ENCODE measurements at regions not wholly inside any gene's neighbourhood (a gene's known extent, or its start where the extent isn't known, plus 50 kb on each side); places are given as distances from the start of the nearest gene placed in this dataset.

DNA sequence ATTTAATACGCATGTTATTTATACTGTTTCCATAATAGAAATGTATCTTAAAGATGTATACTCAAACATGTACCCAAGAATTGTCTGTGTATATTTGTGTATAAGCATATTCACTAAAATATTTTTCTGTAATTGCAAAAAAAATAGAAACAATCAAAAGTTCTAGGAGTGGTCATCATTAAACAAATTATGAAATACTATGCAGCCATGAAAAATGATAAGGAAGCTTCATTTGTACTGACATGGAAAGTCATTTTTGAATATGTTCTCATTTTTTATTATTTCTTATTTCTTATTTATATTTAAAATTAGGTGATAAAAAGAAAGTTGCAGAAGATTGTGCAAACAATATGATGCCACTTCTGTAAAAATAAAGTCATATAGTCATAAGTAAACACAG is 400.0 kb upstream of the AUTS2 start:
- H3K4me2 ChIP-seq: no peak overlapping the region
- no peak overlapping the region for H2AFZ ChIP-seq
- Mint-ChIP-seq H3K9me3 (peaks cover 93% of the 10 kb centered on the region), H3K36me3 (ENCODE audit: low read depth) (peaks cover 42% of the 10 kb centered on the region), H3K4me1 (no peaks in the 10 kb centered on the region), H3K27me3 (ENCODE audit: insufficient read depth, low read depth, poor library complexity) (peaks cover 3% of the 10 kb centered on the region), H3K4me3 (no peak overlapping the region), H3K27ac (no peak overlapping the region)
- no peaks in the 10 kb centered on the region for H3K9me2 ChIP-seq (ENCODE audit: insufficient read depth)
- H3K4me1 ChIP-seq (ENCODE audit: insufficient read depth): no peaks in the 10 kb centered on the region
- no peaks in the 10 kb centered on the region for H4K20me1 ChIP-seq (replicated peaks; ENCODE audit: insufficient read depth)
- H3K4me3 ChIP-seq: no peak overlapping the region
- TF ChIP-seq NANOG (IDR thresholded peaks at IDR 0.05; ENCODE audit: borderline replicate concordance): no peak
- TF ChIP-seq ZNF331 (CRISPR knock-in tag; IDR thresholded peaks at IDR 0.05; ENCODE audit: low read depth): no peak
- TF ChIP-seq POLR2AphosphoS5 (IDR thresholded peaks at IDR 0.05; ENCODE audit: low read depth): no peak
- TF ChIP-seq JUNB (IDR thresholded peaks at IDR 0.05; ENCODE audit: unreplicated experiment): no peak
- TF ChIP-seq, protein P1, sequence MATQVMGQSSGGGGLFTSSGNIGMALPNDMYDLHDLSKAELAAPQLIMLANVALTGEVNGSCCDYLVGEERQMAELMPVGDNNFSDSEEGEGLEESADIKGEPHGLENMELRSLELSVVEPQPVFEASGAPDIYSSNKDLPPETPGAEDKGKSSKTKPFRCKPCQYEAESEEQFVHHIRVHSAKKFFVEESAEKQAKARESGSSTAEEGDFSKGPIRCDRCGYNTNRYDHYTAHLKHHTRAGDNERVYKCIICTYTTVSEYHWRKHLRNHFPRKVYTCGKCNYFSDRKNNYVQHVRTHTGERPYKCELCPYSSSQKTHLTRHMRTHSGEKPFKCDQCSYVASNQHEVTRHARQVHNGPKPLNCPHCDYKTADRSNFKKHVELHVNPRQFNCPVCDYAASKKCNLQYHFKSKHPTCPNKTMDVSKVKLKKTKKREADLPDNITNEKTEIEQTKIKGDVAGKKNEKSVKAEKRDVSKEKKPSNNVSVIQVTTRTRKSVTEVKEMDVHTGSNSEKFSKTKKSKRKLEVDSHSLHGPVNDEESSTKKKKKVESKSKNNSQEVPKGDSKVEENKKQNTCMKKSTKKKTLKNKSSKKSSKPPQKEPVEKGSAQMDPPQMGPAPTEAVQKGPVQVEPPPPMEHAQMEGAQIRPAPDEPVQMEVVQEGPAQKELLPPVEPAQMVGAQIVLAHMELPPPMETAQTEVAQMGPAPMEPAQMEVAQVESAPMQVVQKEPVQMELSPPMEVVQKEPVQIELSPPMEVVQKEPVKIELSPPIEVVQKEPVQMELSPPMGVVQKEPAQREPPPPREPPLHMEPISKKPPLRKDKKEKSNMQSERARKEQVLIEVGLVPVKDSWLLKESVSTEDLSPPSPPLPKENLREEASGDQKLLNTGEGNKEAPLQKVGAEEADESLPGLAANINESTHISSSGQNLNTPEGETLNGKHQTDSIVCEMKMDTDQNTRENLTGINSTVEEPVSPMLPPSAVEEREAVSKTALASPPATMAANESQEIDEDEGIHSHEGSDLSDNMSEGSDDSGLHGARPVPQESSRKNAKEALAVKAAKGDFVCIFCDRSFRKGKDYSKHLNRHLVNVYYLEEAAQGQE (IDR thresholded peaks at IDR 0.05; ENCODE audit: unreplicated experiment): no peak
- TF ChIP-seq, protein P2, sequence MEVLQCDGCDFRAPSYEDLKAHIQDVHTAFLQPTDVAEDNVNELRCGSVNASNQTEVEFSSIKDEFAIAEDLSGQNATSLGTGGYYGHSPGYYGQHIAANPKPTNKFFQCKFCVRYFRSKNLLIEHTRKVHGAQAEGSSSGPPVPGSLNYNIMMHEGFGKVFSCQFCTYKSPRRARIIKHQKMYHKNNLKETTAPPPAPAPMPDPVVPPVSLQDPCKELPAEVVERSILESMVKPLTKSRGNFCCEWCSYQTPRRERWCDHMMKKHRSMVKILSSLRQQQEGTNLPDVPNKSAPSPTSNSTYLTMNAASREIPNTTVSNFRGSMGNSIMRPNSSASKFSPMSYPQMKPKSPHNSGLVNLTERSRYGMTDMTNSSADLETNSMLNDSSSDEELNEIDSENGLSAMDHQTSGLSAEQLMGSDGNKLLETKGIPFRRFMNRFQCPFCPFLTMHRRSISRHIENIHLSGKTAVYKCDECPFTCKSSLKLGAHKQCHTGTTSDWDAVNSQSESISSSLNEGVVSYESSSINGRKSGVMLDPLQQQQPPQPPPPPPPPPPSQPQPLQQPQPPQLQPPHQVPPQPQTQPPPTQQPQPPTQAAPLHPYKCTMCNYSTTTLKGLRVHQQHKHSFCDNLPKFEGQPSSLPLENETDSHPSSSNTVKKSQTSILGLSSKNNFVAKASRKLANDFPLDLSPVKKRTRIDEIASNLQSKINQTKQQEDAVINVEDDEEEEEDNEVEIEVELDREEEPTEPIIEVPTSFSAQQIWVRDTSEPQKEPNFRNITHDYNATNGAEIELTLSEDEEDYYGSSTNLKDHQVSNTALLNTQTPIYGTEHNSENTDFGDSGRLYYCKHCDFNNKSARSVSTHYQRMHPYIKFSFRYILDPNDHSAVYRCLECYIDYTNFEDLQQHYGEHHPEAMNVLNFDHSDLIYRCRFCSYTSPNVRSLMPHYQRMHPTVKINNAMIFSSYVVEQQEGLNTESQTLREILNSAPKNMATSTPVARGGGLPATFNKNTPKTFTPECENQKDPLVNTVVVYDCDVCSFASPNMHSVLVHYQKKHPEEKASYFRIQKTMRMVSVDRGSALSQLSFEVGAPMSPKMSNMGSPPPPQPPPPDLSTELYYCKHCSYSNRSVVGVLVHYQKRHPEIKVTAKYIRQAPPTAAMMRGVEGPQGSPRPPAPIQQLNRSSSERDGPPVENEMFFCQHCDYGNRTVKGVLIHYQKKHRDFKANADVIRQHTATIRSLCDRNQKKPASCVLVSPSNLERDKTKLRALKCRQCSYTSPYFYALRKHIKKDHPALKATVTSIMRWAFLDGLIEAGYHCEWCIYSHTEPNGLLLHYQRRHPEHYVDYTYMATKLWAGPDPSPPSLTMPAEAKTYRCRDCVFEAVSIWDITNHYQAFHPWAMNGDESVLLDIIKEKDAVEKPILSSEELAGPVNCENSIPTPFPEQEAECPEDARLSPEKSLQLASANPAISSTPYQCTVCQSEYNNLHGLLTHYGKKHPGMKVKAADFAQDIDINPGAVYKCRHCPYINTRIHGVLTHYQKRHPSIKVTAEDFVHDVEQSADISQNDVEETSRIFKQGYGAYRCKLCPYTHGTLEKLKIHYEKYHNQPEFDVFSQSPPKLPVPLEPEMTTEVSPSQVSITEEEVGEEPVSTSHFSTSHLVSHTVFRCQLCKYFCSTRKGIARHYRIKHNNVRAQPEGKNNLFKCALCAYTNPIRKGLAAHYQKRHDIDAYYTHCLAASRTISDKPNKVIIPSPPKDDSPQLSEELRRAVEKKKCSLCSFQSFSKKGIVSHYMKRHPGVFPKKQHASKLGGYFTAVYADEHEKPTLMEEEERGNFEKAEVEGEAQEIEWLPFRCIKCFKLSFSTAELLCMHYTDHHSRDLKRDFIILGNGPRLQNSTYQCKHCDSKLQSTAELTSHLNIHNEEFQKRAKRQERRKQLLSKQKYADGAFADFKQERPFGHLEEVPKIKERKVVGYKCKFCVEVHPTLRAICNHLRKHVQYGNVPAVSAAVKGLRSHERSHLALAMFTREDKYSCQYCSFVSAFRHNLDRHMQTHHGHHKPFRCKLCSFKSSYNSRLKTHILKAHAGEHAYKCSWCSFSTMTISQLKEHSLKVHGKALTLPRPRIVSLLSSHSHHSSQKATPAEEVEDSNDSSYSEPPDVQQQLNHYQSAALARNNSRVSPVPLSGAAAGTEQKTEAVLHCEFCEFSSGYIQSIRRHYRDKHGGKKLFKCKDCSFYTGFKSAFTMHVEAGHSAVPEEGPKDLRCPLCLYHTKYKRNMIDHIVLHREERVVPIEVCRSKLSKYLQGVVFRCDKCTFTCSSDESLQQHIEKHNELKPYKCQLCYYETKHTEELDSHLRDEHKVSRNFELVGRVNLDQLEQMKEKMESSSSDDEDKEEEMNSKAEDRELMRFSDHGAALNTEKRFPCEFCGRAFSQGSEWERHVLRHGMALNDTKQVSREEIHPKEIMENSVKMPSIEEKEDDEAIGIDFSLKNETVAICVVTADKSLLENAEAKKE (CRISPR knock-in tag; IDR thresholded peaks at IDR 0.05): no peak
- TF ChIP-seq CTCF (conservative IDR thresholded peaks at IDR 0.05; ENCODE audit: low read depth in 2 of 2): no peak
- no peak for ATAC-seq
- no peak for DNase-seq (ENCODE audit: low spot score)
- H3F3A ChIP-seq (replicated peaks; ENCODE audit: low read depth): no peaks in the 10 kb centered on the region
- no peak overlapping the region for H3K27ac ChIP-seq (ENCODE audit: low read depth)
- H3K36me3 ChIP-seq (ENCODE audit: insufficient read depth): no peaks in the 10 kb centered on the region
- no peaks in the 10 kb centered on the region for H3K27me3 ChIP-seq (ENCODE audit: insufficient read depth)
- H3K79me2 ChIP-seq (replicated peaks; ENCODE audit: insufficient read depth): no peaks in the 10 kb centered on the region
